Stimulated activated CD4-positive, alpha-beta T cell treated with anti-CD3 and anti-CD28 coated beads, Interleukin-2, amount 100 ng/mL, for 24 hours (primary cell): ENCODE measurements at regions not wholly inside any gene's neighbourhood (a gene's known extent, or its start where the extent isn't known, plus 50 kb on each side); places are given as distances from the start of the nearest gene placed in this dataset.
"Not testable (repeated sequence)": the region's sequence is repeated elsewhere in the genome, so short reads cannot be mapped to it uniquely, and the experiment has no call there.

Experiments
- DNase-seq, 2 donors: peaks; one replicate each; pipeline ENCODE4 v3.0.0-alpha.2; 2020

DNA sequence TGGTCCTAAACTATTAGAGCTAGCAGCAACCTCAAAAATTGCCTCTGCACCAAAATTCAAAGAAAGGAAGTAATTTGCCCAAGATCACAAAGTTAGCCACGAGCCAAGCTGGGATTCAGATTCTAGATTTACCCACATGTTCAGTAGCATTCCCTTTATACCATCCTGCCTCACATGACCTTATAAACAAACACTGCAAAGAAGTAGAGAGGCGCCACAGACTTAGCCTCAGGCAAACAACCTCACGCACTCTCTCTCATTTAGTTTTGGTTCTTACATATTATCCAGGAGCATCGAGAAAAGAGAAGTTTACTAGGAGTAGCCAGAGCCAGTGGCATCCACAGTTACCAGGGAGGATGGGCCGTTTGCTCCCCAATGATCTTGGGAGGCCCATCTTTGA lies 226.6 kb downstream of the OSR1 start:
- DNase-seq, result no peak

DNA sequence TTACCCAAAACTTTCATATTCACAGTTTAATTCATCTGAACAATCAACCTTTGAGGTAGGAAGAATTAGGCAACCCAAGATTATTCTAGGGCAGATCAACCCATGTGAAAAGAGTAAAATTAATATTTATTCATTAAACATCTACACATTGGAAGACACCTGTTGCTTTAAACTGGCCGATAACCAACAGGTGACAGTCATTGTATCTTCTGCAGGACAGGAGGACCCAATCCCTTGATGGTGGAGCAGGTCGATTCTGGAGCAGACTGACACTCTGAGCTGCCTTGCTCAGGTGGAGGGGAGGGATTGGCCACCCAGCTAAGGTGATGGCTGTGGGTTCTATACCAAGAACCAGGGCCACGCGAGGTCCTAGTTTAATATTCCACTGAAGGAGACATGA lies 230.3 kb downstream of the OSR1 start:
- DNase-seq, result no peak

DNA sequence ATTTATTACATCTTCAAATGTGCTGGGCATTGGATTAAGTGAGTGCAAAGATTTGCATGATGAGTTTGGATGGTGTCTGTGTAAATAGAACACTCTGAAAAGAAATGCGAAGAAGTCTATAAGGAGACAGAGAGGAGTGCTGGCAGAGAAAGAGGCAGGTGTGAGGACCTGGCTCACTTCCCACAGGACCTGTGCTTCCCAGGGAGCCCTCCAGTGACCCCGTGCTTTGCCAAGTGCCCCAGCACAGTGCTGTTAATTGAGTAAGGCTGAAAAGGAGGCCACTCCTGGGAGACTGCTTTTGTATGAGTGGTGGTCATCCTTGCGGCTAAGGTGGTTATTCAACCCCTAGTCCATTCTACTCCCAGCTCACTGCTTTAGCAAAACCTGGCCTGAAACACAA lies 230.8 kb downstream of the OSR1 start:
- DNase-seq, result no peak

DNA sequence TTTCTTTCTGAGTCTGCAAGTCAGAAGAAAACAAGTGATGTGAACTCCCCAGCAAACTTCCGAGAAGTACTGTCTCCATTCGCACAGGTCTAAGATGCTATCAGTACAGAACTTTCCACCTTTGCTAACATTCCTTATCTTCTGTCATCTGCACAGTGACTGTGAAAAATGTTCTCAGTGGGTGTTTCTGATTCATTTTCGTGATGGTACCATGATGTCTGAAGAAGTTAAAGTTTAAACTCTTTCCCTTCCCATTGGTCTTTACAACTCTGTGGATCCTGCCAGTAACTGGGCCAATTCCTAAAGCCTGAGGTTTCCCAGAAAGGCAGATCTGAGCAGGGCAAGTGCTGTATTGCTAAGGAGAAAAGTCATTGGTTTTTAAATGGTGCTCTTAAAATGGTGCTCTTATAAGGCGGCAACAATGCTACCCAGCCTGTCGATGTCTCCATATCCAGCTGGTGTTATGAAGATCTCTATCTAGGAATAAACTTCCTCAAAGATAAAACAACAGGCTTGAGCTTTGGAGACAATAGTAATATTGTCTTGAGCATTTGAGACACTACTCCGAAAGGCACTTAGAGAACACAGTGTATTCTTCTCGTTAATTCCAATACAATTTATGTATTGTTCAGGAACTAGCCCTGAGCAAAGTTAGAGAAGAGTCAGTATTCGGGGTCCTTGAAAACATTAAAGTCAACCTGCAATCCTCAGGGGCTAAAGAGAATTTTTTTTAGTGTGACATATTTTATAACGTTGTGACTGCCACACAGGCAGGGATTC lies 232.3 kb downstream of the OSR1 start:
- no peak for DNase-seq

DNA sequence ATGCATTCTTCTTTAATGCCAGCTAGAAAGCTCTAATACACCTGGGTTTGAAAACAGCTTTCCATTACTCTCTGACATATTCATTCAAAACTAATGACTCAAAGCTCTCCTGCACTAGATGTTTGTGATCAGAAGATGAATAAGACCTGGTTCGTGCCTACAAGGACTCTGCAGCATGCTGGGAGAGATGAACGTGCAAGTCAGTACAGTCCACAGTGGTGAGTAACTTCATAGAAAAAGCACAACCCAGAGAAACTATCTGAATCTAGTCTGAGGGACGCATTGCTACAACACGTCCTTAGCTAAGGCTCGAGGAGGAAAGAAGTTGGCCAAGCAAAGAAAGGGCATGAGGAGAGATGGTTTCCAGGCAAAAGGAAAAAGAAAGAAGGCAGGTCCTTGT lies 234.3 kb downstream of the OSR1 start:
- no peak for DNase-seq

DNA sequence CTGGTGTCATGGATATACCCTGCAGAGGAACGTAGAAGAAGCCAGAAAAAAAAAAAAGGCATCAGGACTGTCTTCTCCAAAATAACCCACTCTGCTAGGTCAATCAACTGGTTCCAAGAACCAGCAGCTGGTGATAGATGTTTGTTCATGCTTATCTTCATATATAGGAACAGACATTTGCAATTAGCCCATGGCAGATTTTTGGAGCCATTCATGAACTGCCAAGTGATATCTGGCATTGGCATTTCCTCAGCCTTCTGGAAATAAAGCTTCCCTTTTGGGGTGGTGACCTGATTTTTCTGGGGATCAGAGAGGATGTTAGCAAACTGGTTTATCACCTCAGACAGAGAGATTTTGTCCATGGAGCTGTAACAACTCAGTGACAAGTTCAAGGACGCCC lies 234.9 kb downstream of the OSR1 start:
- DNase-seq, result no peak

DNA sequence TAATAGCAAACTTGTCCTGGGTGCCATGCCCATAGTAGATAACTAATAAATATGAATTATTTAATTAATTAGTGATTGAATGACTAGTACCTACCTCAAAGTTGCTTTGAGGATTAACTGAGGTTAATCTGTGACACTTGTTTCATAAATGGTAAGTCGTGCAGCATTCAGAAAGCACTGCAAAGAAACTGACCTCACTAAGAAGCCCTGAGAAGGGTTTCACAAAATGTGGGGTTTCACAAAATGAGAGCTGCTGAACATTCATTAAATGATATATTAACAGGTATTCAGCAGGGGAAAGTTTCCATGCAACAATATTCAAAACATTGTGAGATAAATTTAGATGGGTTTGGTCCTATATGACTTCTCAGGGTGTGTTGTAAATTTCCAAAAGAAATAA lies 236.2 kb downstream of the OSR1 start:
- DNase-seq, result no peak

DNA sequence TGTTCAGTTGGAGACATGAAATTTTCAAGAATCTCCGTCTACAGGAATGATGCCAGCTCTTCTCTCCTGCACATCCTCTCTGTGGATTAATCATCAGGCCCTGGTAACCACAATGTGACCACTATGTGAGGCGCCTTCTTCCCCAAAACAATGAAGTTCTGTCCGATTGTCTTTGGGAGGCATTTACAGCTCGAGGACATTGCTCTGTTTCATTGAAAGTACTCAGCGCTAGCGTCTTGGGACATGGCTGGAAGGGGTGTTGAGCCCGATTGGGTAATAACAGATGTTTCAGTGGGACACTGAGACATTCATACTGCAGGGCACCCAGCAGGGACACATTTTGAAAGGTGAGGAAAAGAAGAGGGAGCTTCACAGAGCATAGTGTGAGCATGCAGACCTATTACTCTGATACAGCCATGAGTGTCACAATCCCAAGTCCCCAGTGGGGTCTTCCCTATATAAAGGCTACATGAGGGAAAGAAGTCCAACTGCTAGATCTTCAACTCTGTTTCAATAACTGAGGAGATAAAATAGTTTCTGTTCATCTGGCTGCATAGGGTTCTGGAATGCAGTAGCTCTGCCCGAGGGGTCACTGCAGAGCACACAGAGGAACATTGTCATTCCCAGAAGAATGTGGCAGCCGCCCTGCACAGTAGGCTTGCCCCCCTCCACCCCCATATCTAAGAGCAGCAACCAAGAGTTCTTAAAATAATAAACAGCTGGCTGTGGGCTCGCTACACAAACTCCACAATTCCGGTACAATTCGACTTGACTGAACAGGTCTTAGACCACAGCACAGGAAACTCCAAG lies 237.3 kb downstream of the OSR1 start:
- no peak for DNase-seq

DNA sequence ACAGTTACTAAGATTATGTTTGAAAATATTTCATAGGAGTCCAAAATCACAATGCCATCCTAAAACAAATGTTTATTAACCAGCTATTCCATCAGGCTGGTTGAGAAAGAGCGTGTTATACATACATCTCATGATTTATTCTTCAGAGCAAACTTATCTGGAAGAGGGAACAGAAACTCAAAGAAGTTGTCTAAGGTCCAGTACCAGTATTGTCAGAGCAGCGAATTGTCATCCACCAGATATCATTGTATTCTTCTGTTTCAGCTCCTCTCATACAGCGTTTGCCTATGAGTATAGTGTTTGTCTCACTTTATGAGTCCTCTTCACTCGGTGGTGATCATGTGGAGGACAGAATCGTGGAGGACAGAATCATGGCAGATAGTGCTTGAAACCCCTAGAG lies 238.2 kb downstream of the OSR1 start:
- DNase-seq, result no peak

DNA sequence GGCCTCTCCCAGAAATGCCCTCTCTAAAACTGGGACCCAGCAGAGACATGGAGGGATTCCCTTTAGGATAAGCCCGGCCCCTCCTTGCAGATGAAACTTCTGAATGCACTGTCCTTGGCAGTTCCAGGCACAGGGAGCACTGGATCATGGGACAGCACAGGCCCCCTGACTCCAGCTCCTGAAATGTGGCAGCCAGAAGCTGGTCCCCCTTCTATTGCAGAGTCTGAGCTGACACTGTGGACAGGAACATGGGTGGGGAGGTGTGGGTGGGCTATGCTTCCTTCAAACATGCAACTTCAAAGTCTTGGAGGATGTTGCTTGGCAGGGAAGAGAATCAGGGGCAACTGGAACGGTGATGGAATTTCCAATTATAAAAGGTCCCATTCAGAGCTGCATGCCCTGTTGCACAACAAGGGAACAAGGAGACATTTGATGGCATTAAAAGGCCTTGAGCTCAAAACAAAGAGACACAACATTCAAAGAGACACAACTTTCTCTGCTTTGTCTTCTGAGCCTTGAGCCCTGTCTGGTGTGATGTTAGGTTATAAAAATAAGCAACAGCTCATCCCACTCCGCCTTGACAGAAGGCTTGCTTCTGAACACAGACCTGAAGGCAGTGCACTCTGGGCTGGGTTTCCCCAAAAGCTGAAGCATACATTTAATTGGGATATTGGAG lies 239.0 kb downstream of the OSR1 start:
- DNase-seq, result no peak

DNA sequence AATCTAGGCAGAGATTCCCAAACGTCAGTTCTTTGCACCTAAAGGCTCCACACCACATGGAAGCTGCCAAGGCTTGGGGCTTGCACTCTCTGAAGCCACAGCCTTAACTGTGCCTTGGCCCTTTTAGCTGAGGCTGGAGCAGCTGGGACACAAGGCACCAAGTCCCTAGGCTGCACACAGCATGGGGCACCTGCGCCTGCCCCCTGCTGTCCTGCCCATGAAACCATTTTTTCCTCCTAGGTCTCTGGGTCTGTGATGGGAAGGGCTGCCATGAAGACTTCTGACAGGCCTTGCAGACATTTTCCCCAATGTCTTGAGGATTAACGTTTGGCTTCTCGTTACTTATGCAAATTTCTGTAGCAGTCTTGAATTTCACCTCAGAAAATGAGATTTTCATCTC lies 241.5 kb downstream of the OSR1 start:
- DNase-seq, result no peak

DNA sequence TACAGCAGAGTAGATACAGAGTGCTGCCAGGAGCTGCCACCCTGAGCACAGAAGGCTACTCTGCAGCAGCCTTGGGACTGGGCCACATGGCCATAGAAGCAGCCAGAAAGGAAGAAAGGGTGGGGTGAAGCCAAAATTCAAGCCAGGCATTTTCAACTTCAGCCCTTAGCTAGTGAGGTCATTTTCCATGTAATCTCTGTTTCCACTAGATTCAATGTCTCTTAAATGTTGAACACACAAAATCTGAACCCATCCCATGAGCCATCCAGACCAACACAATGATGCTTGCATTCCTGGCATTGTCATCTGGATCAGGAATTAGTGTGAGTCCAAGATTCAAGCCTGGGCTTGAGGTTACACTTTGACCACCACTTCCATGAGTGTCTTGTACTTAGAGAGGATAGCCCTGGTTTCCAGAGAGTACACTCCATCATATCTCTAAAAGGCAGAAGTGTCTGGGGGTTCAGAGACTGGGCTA lies 243.6 kb downstream of the OSR1 start:
- no peak for DNase-seq

DNA sequence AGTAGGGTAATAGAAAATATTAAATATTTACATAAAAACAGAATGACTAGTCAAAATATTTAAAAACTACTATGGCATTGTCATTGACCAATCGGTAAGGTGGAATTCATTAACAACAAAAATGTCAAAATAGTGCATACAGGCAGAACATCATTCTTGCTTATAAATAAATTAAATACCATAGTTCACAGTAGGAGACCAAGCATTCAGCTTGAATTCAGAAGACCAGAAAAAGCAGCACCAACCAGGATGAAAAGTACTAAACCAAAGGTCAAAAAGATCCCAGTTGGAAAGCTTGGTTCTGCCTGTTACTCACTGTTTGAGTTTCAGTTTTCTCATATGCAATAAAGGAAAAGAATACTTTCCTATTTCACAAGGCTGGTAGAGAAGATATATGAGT lies 244.3 kb downstream of the OSR1 start:
- no peak for DNase-seq

DNA sequence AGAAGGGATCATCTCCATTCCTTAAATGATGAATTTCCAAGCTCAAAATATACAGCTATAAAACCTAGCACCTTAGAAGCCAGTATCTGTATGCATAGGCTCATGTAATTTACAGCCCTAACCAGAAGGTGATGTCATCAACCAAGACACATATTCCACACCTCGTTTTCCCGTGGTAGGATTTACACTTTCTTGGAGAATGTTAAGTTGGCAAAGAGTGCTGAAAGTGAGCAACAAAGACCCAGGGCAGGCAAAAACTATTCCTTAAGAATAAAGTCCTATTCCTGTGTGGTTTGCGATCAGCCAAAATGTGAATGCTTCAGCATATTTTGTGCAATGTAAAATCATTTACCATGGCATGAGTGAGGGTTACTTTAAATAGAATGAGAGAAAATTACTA lies 247.1 kb downstream of the OSR1 start:
- no peak for DNase-seq

DNA sequence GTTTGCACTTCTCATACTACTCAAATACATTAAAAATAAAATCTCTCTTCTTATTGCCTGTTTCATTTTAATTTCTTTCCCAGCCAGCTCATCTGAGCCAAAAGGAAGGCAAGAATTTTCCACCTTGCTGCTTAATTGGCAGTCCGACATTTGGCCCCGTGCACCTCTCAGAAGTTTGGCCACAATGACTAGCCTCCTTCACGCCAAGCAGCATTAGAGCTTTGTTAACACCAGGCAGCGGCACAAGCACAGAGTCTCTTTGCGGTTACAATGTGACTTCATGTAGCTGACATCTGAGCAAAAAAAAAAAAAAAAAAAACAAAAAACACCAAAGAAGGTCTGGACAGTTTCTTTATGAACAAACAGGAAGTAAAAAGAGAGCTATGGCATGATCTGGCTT lies 248.9 kb downstream of the OSR1 start:
- DNase-seq, result no peak

DNA sequence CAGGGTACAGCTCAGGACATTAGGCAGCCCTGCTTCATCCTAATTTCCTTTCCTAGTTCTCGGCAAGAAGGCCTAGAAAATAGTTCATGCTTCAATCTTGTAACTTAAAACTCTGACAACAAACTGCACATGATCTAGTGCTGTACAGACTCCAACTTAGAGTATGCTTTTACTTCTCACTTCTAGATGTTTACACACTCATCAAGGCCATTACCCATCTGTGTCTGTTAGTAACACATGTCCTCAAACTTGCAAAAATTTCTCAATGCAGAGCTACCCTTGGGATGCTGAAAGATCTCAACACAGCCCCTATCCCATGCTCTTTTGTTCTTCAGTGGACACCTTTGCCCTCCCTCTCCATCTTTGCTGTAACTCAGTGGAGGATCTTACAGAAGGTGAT lies 252.0 kb downstream of the OSR1 start:
- no peak for DNase-seq

DNA sequence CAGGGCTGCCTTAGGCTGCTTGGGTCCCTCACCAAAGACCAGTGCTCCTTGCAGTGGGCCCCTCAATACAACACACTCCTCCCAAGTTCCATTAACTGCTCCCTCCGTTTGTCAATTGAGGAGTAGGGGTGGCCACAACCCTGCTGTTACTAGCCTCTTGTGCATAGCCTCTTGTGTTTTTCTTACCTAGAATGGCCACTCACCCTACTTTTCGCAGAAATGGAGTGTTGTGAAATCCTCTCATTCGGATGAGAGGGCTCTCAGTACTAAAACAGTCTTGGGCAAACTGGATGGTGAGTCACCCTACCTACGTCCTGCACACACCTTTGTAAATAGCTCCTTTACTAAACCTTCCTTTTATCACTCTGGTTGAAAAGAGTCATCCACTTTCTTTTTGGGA lies 253.9 kb downstream of the OSR1 start:
- DNase-seq, result no peak

DNA sequence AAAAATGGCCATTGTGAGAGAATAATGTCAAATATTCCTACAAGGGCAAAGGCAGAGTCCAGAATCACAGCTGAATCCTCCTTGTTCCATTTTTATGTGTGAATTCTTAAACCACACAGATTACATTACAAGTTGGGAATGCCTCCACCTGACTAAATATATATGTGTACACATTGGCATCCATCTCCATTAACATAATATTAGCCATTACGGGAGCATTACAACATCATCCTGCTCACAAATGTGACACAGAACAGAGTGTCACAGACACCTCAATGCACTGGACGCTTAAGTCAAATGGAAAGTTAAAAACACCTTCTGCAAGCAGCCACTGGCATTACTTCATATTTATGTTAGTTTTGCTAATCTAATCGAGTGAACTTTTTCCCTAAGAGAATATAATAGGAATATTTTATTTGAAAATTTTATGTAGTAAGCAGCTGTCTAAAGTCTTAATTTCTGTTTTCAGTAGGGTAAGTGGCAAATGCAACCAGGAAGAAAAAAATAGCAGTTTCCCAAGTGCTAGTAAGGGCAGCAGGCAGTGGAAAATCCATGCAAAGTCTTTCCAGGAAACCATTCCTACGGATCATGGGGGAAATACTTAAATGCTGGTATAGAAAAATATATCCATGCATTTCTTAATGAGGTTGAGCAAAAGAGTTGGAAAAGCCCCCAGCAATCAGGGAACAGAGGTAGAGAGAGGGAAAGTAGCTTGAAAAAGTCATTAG lies 255.6 kb downstream of the OSR1 start:
- no peak for DNase-seq

DNA sequence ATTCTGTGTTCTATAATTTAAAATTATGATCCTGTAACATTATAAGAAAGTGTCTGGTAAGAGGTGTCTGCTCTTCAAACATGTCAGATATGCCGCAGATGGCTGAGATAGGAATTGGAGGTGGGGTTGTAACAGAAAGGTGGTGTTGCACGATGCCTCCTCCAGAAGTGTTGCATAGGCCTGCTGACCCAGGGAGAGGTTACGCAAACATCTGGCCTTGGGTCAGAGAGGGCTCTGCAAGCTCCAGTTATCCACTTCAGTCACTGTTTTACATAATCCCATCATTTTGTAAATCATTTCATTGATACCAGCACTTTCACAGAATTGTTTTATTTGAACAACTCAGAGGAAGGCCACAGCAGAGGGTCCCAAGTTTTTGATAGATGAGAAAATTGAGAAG lies 256.5 kb downstream of the OSR1 start:
- DNase-seq, result no peak

DNA sequence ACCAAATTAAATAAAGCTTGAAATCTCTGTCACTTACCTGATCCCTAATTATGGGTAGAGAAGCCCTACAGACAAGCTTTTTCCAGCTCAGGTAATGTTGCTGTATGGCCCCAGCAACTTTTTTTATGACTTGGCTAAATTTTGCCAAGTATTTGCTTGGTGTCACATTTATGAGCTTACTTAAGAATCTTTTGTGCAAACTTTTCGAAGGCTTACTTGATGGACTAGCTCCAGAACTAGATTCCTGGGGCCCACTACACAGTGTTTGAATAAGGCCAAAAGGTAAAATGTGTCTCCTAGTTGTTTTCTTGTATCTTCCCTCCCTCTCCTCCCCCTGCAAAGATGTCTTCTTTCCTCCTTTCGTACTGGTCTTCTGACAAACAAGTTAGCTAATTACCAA lies 257.9 kb downstream of the OSR1 start:
- DNase-seq, result no peak

DNA sequence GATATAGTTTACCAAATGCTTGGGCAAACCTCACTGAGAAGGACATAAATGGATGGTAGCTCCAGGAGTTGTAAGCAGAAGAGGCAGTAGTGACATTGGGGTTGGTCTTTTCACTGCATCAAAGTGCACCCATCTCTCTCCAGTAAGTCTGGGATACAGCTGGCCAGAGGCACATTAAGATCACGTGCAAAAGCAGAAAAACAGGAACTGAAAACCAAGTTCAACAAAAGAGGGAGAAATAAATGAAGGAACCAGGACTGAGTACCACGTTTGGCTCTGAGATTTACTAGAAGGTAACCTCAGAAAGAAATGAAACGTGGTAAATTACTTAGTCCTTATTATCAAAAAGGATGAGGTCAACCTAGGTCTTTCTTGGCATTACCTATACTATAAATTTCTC lies 259.2 kb downstream of the OSR1 start:
- no peak for DNase-seq

DNA sequence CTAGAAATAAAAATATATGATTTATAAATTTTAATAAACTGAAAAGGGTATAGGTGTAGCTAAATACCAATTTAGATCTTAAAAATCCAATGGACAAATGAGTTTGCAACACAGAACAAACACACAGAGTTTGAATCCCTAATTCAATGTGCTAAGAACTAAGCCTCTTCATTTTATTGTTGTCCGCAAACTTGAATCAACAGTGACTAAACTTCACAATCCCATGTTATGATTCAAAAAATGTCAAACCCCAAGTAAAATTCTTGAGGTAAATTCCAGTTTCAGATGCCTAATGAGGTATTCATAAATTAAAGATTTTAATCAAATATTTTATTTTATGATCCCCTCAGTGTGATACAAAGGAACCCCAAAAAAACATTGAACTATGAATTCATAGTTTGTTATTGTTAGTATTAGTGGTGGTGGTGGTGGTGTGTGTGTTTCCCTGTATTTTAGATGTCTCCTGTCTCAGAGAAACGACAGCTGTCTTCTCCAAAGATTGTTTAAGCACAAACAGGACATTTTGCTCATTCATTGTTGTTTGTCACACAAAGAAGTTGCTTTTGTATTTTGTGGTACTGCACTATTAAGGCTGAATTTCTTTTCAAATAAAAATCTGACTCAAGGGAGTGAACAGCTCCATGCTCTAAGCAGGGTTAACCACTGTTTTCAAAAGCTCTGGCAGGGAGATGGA lies 259.8 kb downstream of the OSR1 start:
- DNase-seq, result no peak

DNA sequence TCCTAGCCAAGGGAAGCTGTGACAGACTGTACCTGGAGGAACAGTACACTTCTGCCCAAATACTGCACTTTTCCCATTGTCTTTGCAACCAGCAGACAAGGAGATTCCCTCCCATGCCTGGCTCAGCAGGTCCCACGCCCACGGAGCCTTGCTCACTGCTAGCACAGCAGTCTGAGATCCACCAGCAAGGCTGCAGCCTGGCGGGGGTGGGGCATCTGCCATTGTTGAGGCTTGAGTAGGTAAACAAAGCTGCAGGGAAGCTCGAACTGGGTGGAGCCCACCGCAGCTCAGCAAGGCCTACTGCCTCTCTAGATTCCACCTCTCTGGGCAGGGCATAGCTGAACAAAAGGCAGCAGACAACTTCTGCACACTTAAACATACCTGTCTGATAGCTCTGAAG lies 268.9 kb downstream of the OSR1 start:
- DNase-seq, result not testable (repeated sequence)
